ENCODE measurements at regions not wholly inside any gene's neighbourhood (a gene's known extent, or its start where the extent isn't known, plus 50 kb on each side); places are given as distances from the start of the nearest gene placed in this dataset.

- Histone ChIP-seq H4K20me1 (ENCODE audit: insufficient read depth, low read length) (no peaks in the 10 kb centered on the region), H3K27me3 (ENCODE audit: insufficient read depth, low read length, poor library complexity) (no peaks in the 10 kb centered on the region), H3K4me3 (ENCODE audit: low read depth in 1 of 2, low read length in 2 of 2) (no peak overlapping the region), H2AFZ (ENCODE audit: low read depth, low read length) (no peak overlapping the region), H3K4me1 (ENCODE audit: insufficient read depth, low read length) (no peaks in the 10 kb centered on the region), H3K4me2 (ENCODE audit: insufficient read depth, low read length) (no peak overlapping the region), H3K27ac (ENCODE audit: low read length) (no peak overlapping the region), H3K79me2 (ENCODE audit: insufficient read depth, low read length) (no peaks in the 10 kb centered on the region), H3K9ac (ENCODE audit: low read depth, low read length) (no peak overlapping the region), H3K36me3 (ENCODE audit: insufficient read depth, low read length) (no peaks in the 10 kb centered on the region), H3K9me3 (ENCODE audit: insufficient read depth, low read length, severe bottlenecking) (no peaks in the 10 kb centered on the region)
- ATAC-seq (ENCODE audit: insufficient read depth, low read depth) = no peak
- DNase-seq = no peak
- TF ChIP-seq CTCF (IDR thresholded peaks at IDR 0.05; ENCODE audit: borderline replicate concordance, extremely low read depth, low read length, poor library complexity, severe bottlenecking) (no peak), EZH2 (IDR thresholded peaks at IDR 0.05; ENCODE audit: borderline replicate concordance, low read depth, low read length, severe bottlenecking) (no peak)
Measured at GRCh38 chr14:85917716-85918115, 387.8 kb downstream of the FLRT2 start.

- Histone ChIP-seq H3K27ac (ENCODE audit: low read length) (no peak overlapping the region), H3K27me3 (ENCODE audit: insufficient read depth, low read length, poor library complexity) (no peaks in the 10 kb centered on the region), H3K36me3 (ENCODE audit: insufficient read depth, low read length) (no peaks in the 10 kb centered on the region), H3K4me1 (ENCODE audit: insufficient read depth, low read length) (no peaks in the 10 kb centered on the region), H3K4me3 (ENCODE audit: low read depth in 1 of 2, low read length in 2 of 2) (no peak overlapping the region), H3K79me2 (ENCODE audit: insufficient read depth, low read length) (no peaks in the 10 kb centered on the region), H3K9me3 (ENCODE audit: insufficient read depth, low read length, severe bottlenecking) (no peaks in the 10 kb centered on the region), H3K9ac (ENCODE audit: low read depth, low read length) (no peak overlapping the region), H2AFZ (ENCODE audit: low read depth, low read length) (no peak overlapping the region), H4K20me1 (ENCODE audit: insufficient read depth, low read length) (no peaks in the 10 kb centered on the region), H3K4me2 (ENCODE audit: insufficient read depth, low read length) (no peak overlapping the region)
- no peak for ATAC-seq (ENCODE audit: insufficient read depth, low read depth)
- no peak for DNase-seq
- TF ChIP-seq CTCF (IDR thresholded peaks at IDR 0.05; ENCODE audit: borderline replicate concordance, extremely low read depth, low read length, poor library complexity, severe bottlenecking) (no peak), EZH2 (IDR thresholded peaks at IDR 0.05; ENCODE audit: borderline replicate concordance, low read depth, low read length, severe bottlenecking) (no peak)
Measured at GRCh38 chr14:85915711-85916110, 385.8 kb downstream of the FLRT2 start.

GRCh38 chr14:85912141-85912540 is 382.2 kb downstream of the FLRT2 start:
- Histone ChIP-seq H3K27ac (ENCODE audit: low read length) (no peak overlapping the region), H3K4me2 (ENCODE audit: insufficient read depth, low read length) (no peak overlapping the region), H2AFZ (ENCODE audit: low read depth, low read length) (no peak overlapping the region), H3K27me3 (ENCODE audit: insufficient read depth, low read length, poor library complexity) (no peaks in the 10 kb centered on the region), H3K4me1 (ENCODE audit: insufficient read depth, low read length) (peaks cover 3% of the 10 kb centered on the region; the same call in 1 of the 2 replicates), H3K9ac (ENCODE audit: low read depth, low read length) (no peak overlapping the region), H3K9me3 (ENCODE audit: insufficient read depth, low read length, severe bottlenecking) (no peaks in the 10 kb centered on the region), H4K20me1 (ENCODE audit: insufficient read depth, low read length) (no peaks in the 10 kb centered on the region), H3K36me3 (ENCODE audit: insufficient read depth, low read length) (no peaks in the 10 kb centered on the region), H3K4me3 (ENCODE audit: low read depth in 1 of 2, low read length in 2 of 2) (no peak overlapping the region), H3K79me2 (ENCODE audit: insufficient read depth, low read length) (no peaks in the 10 kb centered on the region)
- TF ChIP-seq CTCF (IDR thresholded peaks at IDR 0.05; ENCODE audit: borderline replicate concordance, extremely low read depth, low read length, poor library complexity, severe bottlenecking) (no peak), EZH2 (IDR thresholded peaks at IDR 0.05; ENCODE audit: borderline replicate concordance, low read depth, low read length, severe bottlenecking) (no peak)
- DNase-seq (no peak), ATAC-seq (ENCODE audit: insufficient read depth, low read depth) (no peak)

- H3K9ac ChIP-seq (ENCODE audit: low read depth, low read length) = no peak overlapping the region
- no peaks in the 10 kb centered on the region for H3K27me3 ChIP-seq (ENCODE audit: insufficient read depth, low read length, poor library complexity)
- no peaks in the 10 kb centered on the region for H4K20me1 ChIP-seq (ENCODE audit: insufficient read depth, low read length)
- H3K4me3 ChIP-seq (ENCODE audit: low read depth in 1 of 2, low read length in 2 of 2) = no peak overlapping the region
- H3K79me2 ChIP-seq (ENCODE audit: insufficient read depth, low read length) = no peaks in the 10 kb centered on the region
- no peak for ATAC-seq (ENCODE audit: insufficient read depth, low read depth)
- no peak overlapping the region for H3K4me2 ChIP-seq (ENCODE audit: insufficient read depth, low read length)
- H3K27ac ChIP-seq (ENCODE audit: low read length) = no peak overlapping the region
- TF ChIP-seq CTCF (IDR thresholded peaks at IDR 0.05; ENCODE audit: borderline replicate concordance, extremely low read depth, low read length, poor library complexity, severe bottlenecking) (no peak), EZH2 (IDR thresholded peaks at IDR 0.05; ENCODE audit: borderline replicate concordance, low read depth, low read length, severe bottlenecking) (no peak)
- H3K4me1 ChIP-seq (ENCODE audit: insufficient read depth, low read length) = peaks cover 3% of the 10 kb centered on the region; the same call in 1 of the 2 replicates
- no peak for DNase-seq
- no peaks in the 10 kb centered on the region for H3K36me3 ChIP-seq (ENCODE audit: insufficient read depth, low read length)
- no peak overlapping the region for H2AFZ ChIP-seq (ENCODE audit: low read depth, low read length)
- H3K9me3 ChIP-seq (ENCODE audit: insufficient read depth, low read length, severe bottlenecking) = no peaks in the 10 kb centered on the region
Measured at GRCh38 chr14:85911044-85911443, 381.1 kb downstream of the FLRT2 start.
